NCI-H82 treated with DMSO at 0.1 percent for 48 hours (cell line): ENCODE measurements at regions not wholly inside any gene's neighbourhood (a gene's known extent, or its start where the extent isn't known, plus 50 kb on each side); places are given as distances from the start of the nearest gene placed in this dataset.
A peak's percentile ranks its signal among the peaks of the same experiment; 100 is the strongest.

ENCODE experiments used
- DNase-seq: peaks from one replicate; lab custom pipeline; 2025; ENCODE audit not compliant: unreplicated experiment; lab: John Stamatoyannopoulos, UW

- DNase-seq = no peak
These were observed 61.9 kb upstream of the TAB3 start for GRCh38 chrX:30951003-30951402.

- peak; percentile 84 for DNase-seq
These were observed 61.3 kb upstream of the TAB3 start for GRCh38 chrX:30950391-30950790.

- DNase-seq = peak; percentile 71
These were observed 60.5 kb upstream of the TAB3 start for GRCh38 chrX:30949554-30949953.

GRCh38 chrX:30948626-30949025 lies 59.6 kb upstream of the TAB3 start:
- peak; percentile 48 for DNase-seq

- DNase-seq = no peak
These were observed 59.0 kb upstream of the TAB3 start for GRCh38 chrX:30948051-30948450.

GRCh38 chrX:30943984-30944383 lies 54.9 kb upstream of the TAB3 start:
- DNase-seq = no peak

- DNase-seq = no peak
These were observed 52.8 kb upstream of the TAB3 start for GRCh38 chrX:30941898-30942297.

- no peak for DNase-seq
These were observed 50.9 kb upstream of the TAB3 start for GRCh38 chrX:30939928-30940327.
